CD4-positive, alpha-beta T cell treated with Interleukin-17A for 1 hour (primary cell): ENCODE measurements at regions not wholly inside any gene's neighbourhood (a gene's known extent, or its start where the extent isn't known, plus 50 kb on each side); places are given as distances from the start of the nearest gene placed in this dataset.
"Not testable (repeated sequence)": the region's sequence is repeated elsewhere in the genome, so short reads cannot be mapped to it uniquely, and the experiment has no call there.

Experiments used
- DNase-seq: peaks from one replicate; pipeline ENCODE4 v3.0.0-alpha.2; 2020

GRCh38 chr10:23545866-23546265 is 107.0 kb downstream of the OTUD1 start:
- not testable (repeated sequence) for DNase-seq

- DNase-seq = no peak
These were observed 118.0 kb downstream of the OTUD1 start for GRCh38 chr10:23556727-23557440.

- no peak for DNase-seq
These were observed 118.9 kb downstream of the OTUD1 start for GRCh38 chr10:23557777-23558176.

- DNase-seq = no peak
These were observed 119.5 kb downstream of the OTUD1 start for GRCh38 chr10:23558361-23558799.

GRCh38 chr10:23568996-23569395 is 130.1 kb downstream of the OTUD1 start:
- DNase-seq = no peak

- no peak for DNase-seq
These were observed 133.0 kb downstream of the OTUD1 start for GRCh38 chr10:23571884-23572283.

- DNase-seq = no peak
These were observed 143.1 kb downstream of the OTUD1 start for GRCh38 chr10:23581906-23582450.

- DNase-seq = no peak
These were observed 145.5 kb downstream of the OTUD1 start for GRCh38 chr10:23584396-23584795.

GRCh38 chr10:23585186-23585585 is 146.3 kb downstream of the OTUD1 start:
- DNase-seq = no peak

- DNase-seq = no peak
These were observed 146.8 kb downstream of the OTUD1 start for GRCh38 chr10:23585666-23586065.

GRCh38 chr10:23595278-23595677 is 156.4 kb downstream of the OTUD1 start:
- DNase-seq = not testable (repeated sequence)

GRCh38 chr10:23604613-23605012 is 165.7 kb downstream of the OTUD1 start:
- no peak for DNase-seq

- no peak for DNase-seq
These were observed 167.6 kb downstream of the OTUD1 start for GRCh38 chr10:23606456-23606855.

- DNase-seq = no peak
These were observed 170.1 kb downstream of the OTUD1 start for GRCh38 chr10:23608926-23609325.

GRCh38 chr10:23610626-23611307 is 171.9 kb downstream of the OTUD1 start:
- no peak for DNase-seq

- DNase-seq = no peak
These were observed 172.6 kb downstream of the OTUD1 start for GRCh38 chr10:23611308-23612029.

- DNase-seq = no peak
These were observed 175.0 kb downstream of the OTUD1 start for GRCh38 chr10:23613900-23614299.

- no peak for DNase-seq
These were observed 175.6 kb downstream of the OTUD1 start for GRCh38 chr10:23614483-23614882.

- DNase-seq = no peak
These were observed 191.5 kb downstream of the OTUD1 start for GRCh38 chr10:23630376-23630775.

GRCh38 chr10:23630885-23631284 is 192.0 kb downstream of the OTUD1 start:
- DNase-seq = no peak

GRCh38 chr10:23643111-23643780 is 204.4 kb downstream of the OTUD1 start:
- peak; percentile 2 for DNase-seq

GRCh38 chr10:23648618-23649017 is 209.7 kb downstream of the OTUD1 start:
- no peak for DNase-seq

GRCh38 chr10:23656735-23657134 is 217.9 kb downstream of the OTUD1 start:
- no peak for DNase-seq
